DOHH2 (cell line): ENCODE measurements at regions not wholly inside any gene's neighbourhood (a gene's known extent, or its start where the extent isn't known, plus 50 kb on each side); places are given as distances from the start of the nearest gene placed in this dataset.

Experiments
- H3F3A ChIP-seq: fragments of 200-600 bp; sonication (generic), shearing (Covaris generic); 2 replicates; pipeline ENCODE4 v1.6.0; 2016; ENCODE audit warnings: antibody characterized with exemption, mild to moderate bottlenecking; ENCODE audit not compliant: control insufficient read depth, insufficient read depth
- H3K27ac ChIP-seq: fragments of 200-600 bp; sonication (generic); 2 replicates; pipeline ENCODE4 v1.5.1; 2014; ENCODE audit warnings: low read depth, mild to moderate bottlenecking, low read length, moderate library complexity
- H3K27me3 ChIP-seq: fragments of 200-600 bp; sonication (generic); 2 replicates; pipeline ENCODE4 v1.6.1; 2014; ENCODE audit warnings: mild to moderate bottlenecking, low read length, mixed read lengths; ENCODE audit not compliant: control insufficient read depth
- H3K36me3 ChIP-seq: fragments of 200-600 bp; sonication (generic); 2 replicates; pipeline ENCODE4 v1.6.1; 2014; ENCODE audit warnings: mild to moderate bottlenecking, low read length, moderate library complexity, mixed read lengths; ENCODE audit not compliant: control insufficient read depth
- H3K4me1 ChIP-seq: fragments of 200-600 bp; sonication (generic); 2 replicates; pipeline ENCODE4 v1.6.1; 2014; ENCODE audit warnings: mild to moderate bottlenecking, low read length, mixed read lengths; ENCODE audit not compliant: control insufficient read depth
- H3K4me2 ChIP-seq: fragments of 200-600 bp; sonication (generic); 2 replicates; pipeline ENCODE4 v1.6.0; 2014; ENCODE audit warnings: mild to moderate bottlenecking, low read length, moderate library complexity
- H3K4me3 ChIP-seq: fragments of 200-600 bp; sonication (generic); 2 replicates; pipeline ENCODE4 v1.5.1; 2014; ENCODE audit warnings: mild to moderate bottlenecking, low read length, mixed read lengths
- H3K79me2 ChIP-seq: fragments of 200-600 bp; sonication (generic); 2 replicates; pipeline ENCODE4 v1.6.1; 2014; ENCODE audit warnings: mild to moderate bottlenecking, low read length, mixed read lengths; ENCODE audit not compliant: control insufficient read depth
- H3K9me2 ChIP-seq: fragments of 200-600 bp; sonication (generic); replicated peaks from 2 replicates; pipeline ENCODE4 v1.6.1; 2014; ENCODE audit warnings: mild to moderate bottlenecking, low read length, mixed read lengths; ENCODE audit not compliant: control insufficient read depth
- H3K9me3 ChIP-seq: fragments of 200-600 bp; sonication (generic); 2 replicates; pipeline ENCODE4 v1.6.1; 2014; ENCODE audit warnings: antibody characterized with exemption, low read length, mixed read lengths; ENCODE audit not compliant: control insufficient read depth, insufficient read depth
- H4K20me1 ChIP-seq: fragments of 200-600 bp; sonication (generic); 2 replicates; pipeline ENCODE4 v1.6.0; 2014; ENCODE audit warnings: low read depth, mild to moderate bottlenecking, antibody characterized with exemption, low read length, moderate library complexity; ENCODE audit not compliant: control insufficient read depth, insufficient read depth
- EZH2phosphoT487 ChIP-seq: fragments of 200-600 bp; sonication (generic); IDR thresholded peaks from 2 replicates; pipeline ENCODE4 v1.6.1; 2017; ENCODE audit warnings: borderline replicate concordance, mild to moderate bottlenecking, antibody characterized with exemption, low read length, moderate library complexity, mixed read lengths
- TF ChIP-seq, protein P1 (sequence below): fragments of 200-600 bp; sonication (generic); IDR thresholded peaks from one replicate; pipeline ENCODE4 v1.5.1; 2014; ENCODE audit warnings: antibody characterized with exemption, mild to moderate bottlenecking, low read depth, low read length; ENCODE audit not compliant: poor library complexity, severe bottlenecking

DNA sequence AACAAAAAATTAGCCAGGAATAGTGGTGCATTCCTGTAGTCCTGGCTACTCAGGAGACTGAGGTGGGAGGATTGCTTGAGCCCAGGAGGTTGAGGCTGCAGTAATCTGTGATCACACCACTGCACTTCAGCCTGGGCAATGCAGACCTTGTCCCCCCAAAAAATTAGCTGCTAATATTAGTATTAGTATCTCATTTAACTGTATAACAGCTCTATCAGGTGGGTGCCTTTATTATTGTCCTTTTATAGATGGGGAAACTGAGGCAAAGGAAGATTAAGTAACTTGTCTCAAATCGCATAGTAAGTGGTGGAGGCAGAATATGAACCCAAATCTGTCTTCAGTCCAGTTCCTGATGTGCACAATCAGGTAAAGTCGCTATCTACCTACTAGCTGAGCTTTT, 142.3 kb upstream of the CRY1 start:
- H3K9me3 ChIP-seq: no peaks in the 10 kb centered on the region
- no peaks in the 10 kb centered on the region for H3K4me1 ChIP-seq
- no peaks in the 10 kb centered on the region; the same call in 1 of the 2 replicates for H3K27me3 ChIP-seq
- no peaks in the 10 kb centered on the region for H3F3A ChIP-seq
- H3K4me2 ChIP-seq: no peak overlapping the region
- no peaks in the 10 kb centered on the region for H3K36me3 ChIP-seq
- TF ChIP-seq, protein P1, sequence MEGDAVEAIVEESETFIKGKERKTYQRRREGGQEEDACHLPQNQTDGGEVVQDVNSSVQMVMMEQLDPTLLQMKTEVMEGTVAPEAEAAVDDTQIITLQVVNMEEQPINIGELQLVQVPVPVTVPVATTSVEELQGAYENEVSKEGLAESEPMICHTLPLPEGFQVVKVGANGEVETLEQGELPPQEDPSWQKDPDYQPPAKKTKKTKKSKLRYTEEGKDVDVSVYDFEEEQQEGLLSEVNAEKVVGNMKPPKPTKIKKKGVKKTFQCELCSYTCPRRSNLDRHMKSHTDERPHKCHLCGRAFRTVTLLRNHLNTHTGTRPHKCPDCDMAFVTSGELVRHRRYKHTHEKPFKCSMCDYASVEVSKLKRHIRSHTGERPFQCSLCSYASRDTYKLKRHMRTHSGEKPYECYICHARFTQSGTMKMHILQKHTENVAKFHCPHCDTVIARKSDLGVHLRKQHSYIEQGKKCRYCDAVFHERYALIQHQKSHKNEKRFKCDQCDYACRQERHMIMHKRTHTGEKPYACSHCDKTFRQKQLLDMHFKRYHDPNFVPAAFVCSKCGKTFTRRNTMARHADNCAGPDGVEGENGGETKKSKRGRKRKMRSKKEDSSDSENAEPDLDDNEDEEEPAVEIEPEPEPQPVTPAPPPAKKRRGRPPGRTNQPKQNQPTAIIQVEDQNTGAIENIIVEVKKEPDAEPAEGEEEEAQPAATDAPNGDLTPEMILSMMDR: no peak
- TF ChIP-seq EZH2phosphoT487: no peak
- H3K27ac ChIP-seq: no peak overlapping the region
- no peaks in the 10 kb centered on the region for H3K9me2 ChIP-seq
- no peak overlapping the region for H3K4me3 ChIP-seq
- no peaks in the 10 kb centered on the region for H4K20me1 ChIP-seq
- no peaks in the 10 kb centered on the region for H3K79me2 ChIP-seq

GRCh38 chr12:107236824-107237511, 143.6 kb upstream of the CRY1 start:
- Histone ChIP-seq H3K36me3 (no peaks in the 10 kb centered on the region), H3K9me2 (no peaks in the 10 kb centered on the region), H3K79me2 (no peaks in the 10 kb centered on the region), H3K27ac (no peak overlapping the region), H3K27me3 (no peaks in the 10 kb centered on the region; the same call in 1 of the 2 replicates), H3K4me2 (no peak overlapping the region), H3K4me3 (no peak overlapping the region), H3F3A (no peaks in the 10 kb centered on the region), H3K4me1 (no peaks in the 10 kb centered on the region), H4K20me1 (no peaks in the 10 kb centered on the region), H3K9me3 (no peaks in the 10 kb centered on the region)
- TF ChIP-seq EZH2phosphoT487: no peak

DNA sequence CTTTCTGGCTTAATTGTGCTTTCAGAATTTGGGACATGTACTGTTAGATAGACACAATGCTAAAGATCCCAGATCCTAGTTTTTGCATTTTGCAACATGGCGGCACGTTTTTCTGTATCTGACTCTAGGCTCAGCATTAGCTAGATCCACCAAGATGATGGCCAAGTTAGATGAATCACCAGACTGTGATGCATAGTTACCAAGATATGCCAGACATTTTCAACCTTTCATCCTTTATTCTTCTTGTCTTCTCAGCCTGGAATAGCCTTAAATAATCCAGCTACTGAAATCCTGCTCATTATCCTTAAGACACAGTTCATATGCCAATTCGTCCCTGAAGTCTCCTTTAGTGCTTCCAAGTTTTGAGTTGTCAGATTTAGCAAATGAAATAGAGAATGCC, 144.9 kb upstream of the CRY1 start:
- Histone ChIP-seq H3K79me2 (no peaks in the 10 kb centered on the region), H4K20me1 (no peaks in the 10 kb centered on the region), H3F3A (no peaks in the 10 kb centered on the region), H3K9me3 (no peaks in the 10 kb centered on the region), H3K4me1 (no peaks in the 10 kb centered on the region), H3K9me2 (no peaks in the 10 kb centered on the region), H3K27me3 (no peaks in the 10 kb centered on the region; the same call in 1 of the 2 replicates), H3K36me3 (no peaks in the 10 kb centered on the region), H3K27ac (no peak overlapping the region), H3K4me2 (no peak overlapping the region), H3K4me3 (no peak overlapping the region)
- no peak for TF ChIP-seq EZH2phosphoT487
- TF ChIP-seq, protein P1: no peak

GRCh38 chr12:107241411-107241810, 148.1 kb upstream of the CRY1 start:
- no peak for TF ChIP-seq EZH2phosphoT487
- TF ChIP-seq, protein P1: no peak
- no peaks in the 10 kb centered on the region for H3K36me3 ChIP-seq
- no peaks in the 10 kb centered on the region for H3K4me1 ChIP-seq
- H3F3A ChIP-seq: no peaks in the 10 kb centered on the region
- no peaks in the 10 kb centered on the region for H4K20me1 ChIP-seq
- no peak overlapping the region for H3K4me3 ChIP-seq
- no peak overlapping the region for H3K4me2 ChIP-seq
- H3K9me2 ChIP-seq: no peaks in the 10 kb centered on the region
- H3K27ac ChIP-seq: no peak overlapping the region
- H3K27me3 ChIP-seq: no peaks in the 10 kb centered on the region; the same call in 1 of the 2 replicates
- H3K9me3 ChIP-seq: no peaks in the 10 kb centered on the region
- no peaks in the 10 kb centered on the region for H3K79me2 ChIP-seq
